MM.1S (cell line): ENCODE measurements at regions not wholly inside any gene's neighbourhood (a gene's known extent, or its start where the extent isn't known, plus 50 kb on each side); places are given as distances from the start of the nearest gene placed in this dataset.

ENCODE experiments used
- DNase-seq: peaks from one replicate; pipeline ENCODE4 v3.0.0-alpha.2; 2015
- H2AFZ ChIP-seq: fragments of 300-600 bp; sonication (generic); 2 replicates; pipeline ENCODE4 v1.6.0; 2016; ENCODE audit warnings: antibody characterized with exemption, low read length
- H3F3A ChIP-seq: fragments of 300-600 bp; sonication (generic); 2 replicates; pipeline ENCODE4 v1.6.1; 2016; ENCODE audit warnings: mild to moderate bottlenecking, antibody characterized with exemption, low read length, moderate library complexity, mixed read lengths; ENCODE audit not compliant: insufficient read depth
- H3K27ac ChIP-seq: fragments of 300-600 bp; sonication (generic); 2 replicates; pipeline ENCODE4 v1.5.1; 2016; ENCODE audit warnings: mild to moderate bottlenecking, low read length
- H3K27me3 ChIP-seq: fragments of 300-600 bp; sonication (generic); replicated peaks from 2 replicates; pipeline ENCODE4 v1.6.0; 2016; ENCODE audit warnings: low read length; ENCODE audit not compliant: insufficient read depth
- H3K36me3 ChIP-seq: fragments of 300-600 bp; sonication (generic); replicated peaks from 2 replicates; pipeline ENCODE4 v1.6.1; 2016; ENCODE audit warnings: mild to moderate bottlenecking, low read length, mixed read lengths; ENCODE audit not compliant: insufficient read depth
- H3K4me1 ChIP-seq: fragments of 300-600 bp; sonication (generic); 2 replicates; pipeline ENCODE4 v1.6.1; 2016; ENCODE audit warnings: low read length, mixed read lengths
- H3K4me2 ChIP-seq: fragments of 300-600 bp; sonication (generic); 2 replicates; pipeline ENCODE4 v1.6.0; 2016; ENCODE audit warnings: low read depth, low read length
- H3K4me3 ChIP-seq: fragments of 300-600 bp; sonication (generic); 2 replicates; pipeline ENCODE4 v1.5.1; 2016; ENCODE audit warnings: low read length, mixed read lengths
- H3K79me2 ChIP-seq: fragments of 300-600 bp; sonication (generic); 2 replicates; pipeline ENCODE4 v1.6.1; 2016; ENCODE audit warnings: mixed run types, low read length, mixed read lengths
- H3K9ac ChIP-seq: fragments of 300-600 bp; sonication (generic); 2 replicates; pipeline ENCODE4 v1.6.1; 2016; ENCODE audit warnings: low read length, mixed read lengths
- H3K9me2 ChIP-seq: fragments of 300-600 bp; sonication (generic); replicated peaks from 2 replicates; pipeline ENCODE4 v1.6.1; 2016; ENCODE audit warnings: mild to moderate bottlenecking, low read length, mixed read lengths; ENCODE audit not compliant: insufficient read depth
- H3K9me3 ChIP-seq: fragments of 300-600 bp; sonication (generic); replicated peaks from 2 replicates; pipeline ENCODE4 v1.6.1; 2016; ENCODE audit warnings: mild to moderate bottlenecking, low read length, mixed read lengths; ENCODE audit not compliant: insufficient read depth
- H4K20me1 ChIP-seq: fragments of 300-600 bp; sonication (generic); 2 replicates; pipeline ENCODE4 v1.6.1; 2016; ENCODE audit warnings: mild to moderate bottlenecking, low read length, moderate library complexity, mixed read lengths; ENCODE audit not compliant: insufficient read depth
- EZH2 ChIP-seq: fragments of 300-600 bp; sonication (generic); optimal IDR thresholded peaks from 2 replicates; pipeline ENCODE3; 2017; ENCODE audit warnings: low read depth, mild to moderate bottlenecking, antibody characterized with exemption, low read length, mixed read lengths
- EZH2phosphoT487 ChIP-seq: fragments of 300-600 bp; sonication (generic); IDR thresholded peaks from 2 replicates; pipeline ENCODE4 v1.6.1; 2018; ENCODE audit warnings: antibody characterized with exemption, low read length
- TF ChIP-seq, protein P1 (sequence below): fragments of 300-600 bp; sonication (generic); IDR thresholded peaks from 2 replicates; pipeline ENCODE4 v1.5.1; 2016; ENCODE audit warnings: antibody characterized with exemption, low read length, mixed read lengths

DNA sequence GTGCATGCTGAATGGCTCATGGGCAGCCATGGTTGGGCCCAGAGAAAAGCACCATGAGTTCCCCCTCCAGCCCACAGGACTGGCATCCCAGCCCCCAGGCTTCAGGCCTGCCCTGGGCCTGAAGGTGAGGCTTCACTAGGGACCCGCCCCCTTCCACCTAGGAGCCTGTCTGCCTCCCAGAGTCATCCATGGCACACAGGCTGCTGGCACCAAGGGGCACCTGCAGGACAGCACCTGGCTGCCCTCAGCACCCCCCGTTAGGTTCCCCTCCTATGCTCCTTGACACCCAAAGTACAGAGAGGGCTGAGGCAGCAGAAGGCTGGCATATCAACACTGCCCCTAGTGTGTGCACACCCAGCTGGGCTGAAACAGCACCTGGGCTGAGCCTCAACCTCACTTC lies 566.7 kb upstream of the PCDH7 start:
- H3F3A ChIP-seq = no peaks in the 10 kb centered on the region
- no peaks in the 10 kb centered on the region for H3K27me3 ChIP-seq
- H3K9me3 ChIP-seq = no peaks in the 10 kb centered on the region
- H3K9ac ChIP-seq = no peak overlapping the region
- no peaks in the 10 kb centered on the region for H3K4me1 ChIP-seq
- TF ChIP-seq EZH2phosphoT487 = no peak
- TF ChIP-seq EZH2 = no peak
- TF ChIP-seq, protein P1, sequence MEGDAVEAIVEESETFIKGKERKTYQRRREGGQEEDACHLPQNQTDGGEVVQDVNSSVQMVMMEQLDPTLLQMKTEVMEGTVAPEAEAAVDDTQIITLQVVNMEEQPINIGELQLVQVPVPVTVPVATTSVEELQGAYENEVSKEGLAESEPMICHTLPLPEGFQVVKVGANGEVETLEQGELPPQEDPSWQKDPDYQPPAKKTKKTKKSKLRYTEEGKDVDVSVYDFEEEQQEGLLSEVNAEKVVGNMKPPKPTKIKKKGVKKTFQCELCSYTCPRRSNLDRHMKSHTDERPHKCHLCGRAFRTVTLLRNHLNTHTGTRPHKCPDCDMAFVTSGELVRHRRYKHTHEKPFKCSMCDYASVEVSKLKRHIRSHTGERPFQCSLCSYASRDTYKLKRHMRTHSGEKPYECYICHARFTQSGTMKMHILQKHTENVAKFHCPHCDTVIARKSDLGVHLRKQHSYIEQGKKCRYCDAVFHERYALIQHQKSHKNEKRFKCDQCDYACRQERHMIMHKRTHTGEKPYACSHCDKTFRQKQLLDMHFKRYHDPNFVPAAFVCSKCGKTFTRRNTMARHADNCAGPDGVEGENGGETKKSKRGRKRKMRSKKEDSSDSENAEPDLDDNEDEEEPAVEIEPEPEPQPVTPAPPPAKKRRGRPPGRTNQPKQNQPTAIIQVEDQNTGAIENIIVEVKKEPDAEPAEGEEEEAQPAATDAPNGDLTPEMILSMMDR = no peak
- H3K36me3 ChIP-seq = no peaks in the 10 kb centered on the region
- no peak overlapping the region for H3K27ac ChIP-seq
- DNase-seq = no peak
- H3K79me2 ChIP-seq = no peaks in the 10 kb centered on the region
- no peak overlapping the region for H3K4me3 ChIP-seq
- no peaks in the 10 kb centered on the region for H3K9me2 ChIP-seq
- no peak overlapping the region for H3K4me2 ChIP-seq
- H4K20me1 ChIP-seq = no peaks in the 10 kb centered on the region
- H2AFZ ChIP-seq = no peak overlapping the region

- Histone ChIP-seq H3K27ac (no peak overlapping the region), H3K4me2 (no peak overlapping the region), H3K79me2 (no peaks in the 10 kb centered on the region), H3K4me1 (no peaks in the 10 kb centered on the region), H3K9me3 (no peaks in the 10 kb centered on the region), H3K9me2 (no peaks in the 10 kb centered on the region), H4K20me1 (no peaks in the 10 kb centered on the region), H3K9ac (no peak overlapping the region), H2AFZ (no peak overlapping the region), H3K4me3 (no peak overlapping the region), H3F3A (no peaks in the 10 kb centered on the region), H3K36me3 (no peaks in the 10 kb centered on the region), H3K27me3 (no peaks in the 10 kb centered on the region)
- TF ChIP-seq EZH2phosphoT487 (no peak), EZH2 (no peak)
- TF ChIP-seq, protein P1 = no peak
- DNase-seq = no peak
These were observed 560.0 kb upstream of the PCDH7 start for GRCh38 chr4:30160140-30160539.

DNA sequence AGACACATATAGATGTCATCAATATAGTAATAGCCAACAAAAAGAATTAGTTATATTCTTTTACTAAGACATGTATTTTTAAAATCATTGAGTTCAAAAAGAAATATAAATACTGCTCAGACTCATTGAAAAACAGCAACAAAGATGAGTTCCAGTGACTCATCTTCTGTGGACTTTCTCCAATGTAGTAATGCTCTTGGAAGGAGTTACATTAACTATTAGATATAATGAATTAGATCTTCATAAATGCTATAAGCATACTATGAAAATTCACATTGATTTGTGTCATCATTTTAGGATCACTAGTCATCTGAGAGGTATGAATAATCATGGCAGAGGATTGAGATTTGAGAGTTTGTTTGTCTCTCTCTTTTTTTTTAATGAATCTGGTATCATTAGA lies 547.8 kb upstream of the PCDH7 start:
- no peaks in the 10 kb centered on the region for H3K79me2 ChIP-seq
- H3K36me3 ChIP-seq = no peaks in the 10 kb centered on the region
- TF ChIP-seq, protein P1 = no peak
- TF ChIP-seq EZH2phosphoT487 = no peak
- no peaks in the 10 kb centered on the region for H3K9me3 ChIP-seq
- no peaks in the 10 kb centered on the region for H3F3A ChIP-seq
- no peaks in the 10 kb centered on the region for H3K4me1 ChIP-seq
- DNase-seq = no peak
- no peaks in the 10 kb centered on the region for H3K27me3 ChIP-seq
- H2AFZ ChIP-seq = no peak overlapping the region
- H4K20me1 ChIP-seq = no peaks in the 10 kb centered on the region
- H3K9me2 ChIP-seq = no peaks in the 10 kb centered on the region
- H3K4me2 ChIP-seq = no peak overlapping the region
- no peak overlapping the region for H3K27ac ChIP-seq
- H3K4me3 ChIP-seq = no peak overlapping the region
- H3K9ac ChIP-seq = no peak overlapping the region
